ENCODE measurements at regions not wholly inside any gene's neighbourhood (a gene's known extent, or its start where the extent isn't known, plus 50 kb on each side); places are given as distances from the start of the nearest gene placed in this dataset.

GRCh38 chr3:127106456-127106855 lies 86.5 kb upstream of the PRR23E start:
- Histone ChIP-seq H3K4me1 (no peaks in the 10 kb centered on the region), H3K4me3 (ENCODE audit: low read depth, low read length) (no peak overlapping the region), H3K9me3 (peaks cover 6% of the 10 kb centered on the region), H3K27me3 (replicated peaks; ENCODE audit: control insufficient read depth, insufficient read depth, low read length) (no peaks in the 10 kb centered on the region), H3K36me3 (ENCODE audit: control insufficient read depth, insufficient read depth, low read length) (no peaks in the 10 kb centered on the region)
- Mint-ChIP-seq H3K4me3 (ENCODE audit: unreplicated experiment) (no peak overlapping the region), H3K27me3 (ENCODE audit: insufficient read depth, unreplicated experiment) (peaks cover 3% of the 10 kb centered on the region), H3K4me1 (ENCODE audit: low read depth, unreplicated experiment) (no peaks in the 10 kb centered on the region), H3K36me3 (ENCODE audit: insufficient read depth, unreplicated experiment) (no peaks in the 10 kb centered on the region), H3K9me3 (ENCODE audit: unreplicated experiment) (peaks cover 7% of the 10 kb centered on the region), H3K27ac (ENCODE audit: unreplicated experiment) (no peak overlapping the region)
- BruUV-seq (replicated peaks): no TSS peak
- POLR2A ChIA-PET: no interaction called here
- TF ChIP-seq CTCF (IDR thresholded peaks at IDR 0.05; ENCODE audit: insufficient read depth in 1 of 2, low read depth in 1 of 2, low read length in 1 of 2, severe bottlenecking in 1 of 2, unreplicated experiment in 1 of 2): no peak
- no peak for DNase-seq
- CTCF ChIA-PET: no interaction called here
- intact Hi-C loops (cut with micrococcal nuclease; ENCODE audit: unreplicated experiment): no loop called here

GRCh38 chr3:127107002-127107401 lies 85.9 kb upstream of the PRR23E start:
- no peak overlapping the region for H3K4me3 ChIP-seq (ENCODE audit: low read depth, low read length)
- ChIA-PET POLR2A (no interaction called here), CTCF (no interaction called here)
- peaks cover 3% of the 10 kb centered on the region for H3K27me3 Mint-ChIP-seq (ENCODE audit: insufficient read depth, unreplicated experiment)
- BruUV-seq (replicated peaks): no TSS peak
- H3K4me3 Mint-ChIP-seq (ENCODE audit: unreplicated experiment): no peak overlapping the region
- intact Hi-C loops (cut with micrococcal nuclease; ENCODE audit: unreplicated experiment): no loop called here
- H3K36me3 ChIP-seq (ENCODE audit: control insufficient read depth, insufficient read depth, low read length): no peaks in the 10 kb centered on the region
- peaks cover 7% of the 10 kb centered on the region for H3K9me3 Mint-ChIP-seq (ENCODE audit: unreplicated experiment)
- no peaks in the 10 kb centered on the region for H3K4me1 ChIP-seq
- H3K9me3 ChIP-seq: peaks cover 11% of the 10 kb centered on the region
- no peaks in the 10 kb centered on the region for H3K36me3 Mint-ChIP-seq (ENCODE audit: insufficient read depth, unreplicated experiment)
- TF ChIP-seq CTCF (IDR thresholded peaks at IDR 0.05; ENCODE audit: insufficient read depth in 1 of 2, low read depth in 1 of 2, low read length in 1 of 2, severe bottlenecking in 1 of 2, unreplicated experiment in 1 of 2): no peak
- H3K4me1 Mint-ChIP-seq (ENCODE audit: low read depth, unreplicated experiment): no peaks in the 10 kb centered on the region
- no peaks in the 10 kb centered on the region for H3K27me3 ChIP-seq (replicated peaks; ENCODE audit: control insufficient read depth, insufficient read depth, low read length)
- DNase-seq: no peak
- H3K27ac Mint-ChIP-seq (ENCODE audit: unreplicated experiment): no peak overlapping the region

GRCh38 chr3:127107491-127108375 lies 85.2 kb upstream of the PRR23E start:
- H3K9me3 Mint-ChIP-seq (ENCODE audit: unreplicated experiment): peaks cover 7% of the 10 kb centered on the region
- H3K27me3 ChIP-seq (replicated peaks; ENCODE audit: control insufficient read depth, insufficient read depth, low read length): no peaks in the 10 kb centered on the region
- ChIA-PET POLR2A (no interaction called here), CTCF (no interaction called here)
- H3K4me1 Mint-ChIP-seq (ENCODE audit: low read depth, unreplicated experiment): no peaks in the 10 kb centered on the region
- no peak overlapping the region for H3K4me3 ChIP-seq (ENCODE audit: low read depth, low read length)
- intact Hi-C loops (cut with micrococcal nuclease; ENCODE audit: unreplicated experiment): no loop called here
- TF ChIP-seq CTCF (IDR thresholded peaks at IDR 0.05; ENCODE audit: insufficient read depth in 1 of 2, low read depth in 1 of 2, low read length in 1 of 2, severe bottlenecking in 1 of 2, unreplicated experiment in 1 of 2): no peak
- DNase-seq: no peak
- peaks cover 3% of the 10 kb centered on the region for H3K27me3 Mint-ChIP-seq (ENCODE audit: insufficient read depth, unreplicated experiment)
- no peak overlapping the region for H3K4me3 Mint-ChIP-seq (ENCODE audit: unreplicated experiment)
- no peaks in the 10 kb centered on the region for H3K4me1 ChIP-seq
- BruUV-seq (replicated peaks): no TSS peak
- peaks cover 18% of the 10 kb centered on the region for H3K9me3 ChIP-seq
- no peaks in the 10 kb centered on the region for H3K36me3 Mint-ChIP-seq (ENCODE audit: insufficient read depth, unreplicated experiment)
- no peaks in the 10 kb centered on the region for H3K36me3 ChIP-seq (ENCODE audit: control insufficient read depth, insufficient read depth, low read length)
- no peak overlapping the region for H3K27ac Mint-ChIP-seq (ENCODE audit: unreplicated experiment)
